ENCODE measurements at regions not wholly inside any gene's neighbourhood (a gene's known extent, or its start where the extent isn't known, plus 50 kb on each side); places are given as distances from the start of the nearest gene placed in this dataset.

- FAIRE-seq, result peak; percentile 72
- H3K4me3 ChIP-seq (ENCODE audit: low read depth, low read length), result no peak overlapping the region
- TF ChIP-seq CTCF (IDR thresholded peaks at IDR 0.05; ENCODE audit: insufficient read depth, low read length, severe bottlenecking), result peak; percentile 61
- peak; percentile 83 for DNase-seq (ENCODE audit: low read depth)
- H3K36me3 ChIP-seq (ENCODE audit: control insufficient read depth, insufficient read depth, low read length), result no peaks in the 10 kb centered on the region
- H3K27me3 ChIP-seq (ENCODE audit: control insufficient read depth, insufficient read depth, low read length), result no peaks in the 10 kb centered on the region
These were observed 198.7 kb upstream of the EEA1 start for GRCh38 chr12:93127582-93128331.

- no peak for DNase-seq (ENCODE audit: low read depth)
- H3K36me3 ChIP-seq (ENCODE audit: control insufficient read depth, insufficient read depth, low read length), result no peaks in the 10 kb centered on the region
- H3K4me3 ChIP-seq (ENCODE audit: low read depth, low read length), result no peak overlapping the region
- H3K27me3 ChIP-seq (ENCODE audit: control insufficient read depth, insufficient read depth, low read length), result no peaks in the 10 kb centered on the region
- FAIRE-seq, result no peak
- TF ChIP-seq CTCF (IDR thresholded peaks at IDR 0.05; ENCODE audit: insufficient read depth, low read length, severe bottlenecking), result no peak
These were observed 199.2 kb upstream of the EEA1 start for GRCh38 chr12:93128332-93128707.

- no peak for TF ChIP-seq CTCF (IDR thresholded peaks at IDR 0.05; ENCODE audit: insufficient read depth, low read length, severe bottlenecking)
- Histone ChIP-seq H3K36me3 (ENCODE audit: control insufficient read depth, insufficient read depth, low read length) (no peaks in the 10 kb centered on the region), H3K4me3 (ENCODE audit: low read depth, low read length) (no peak overlapping the region), H3K27me3 (ENCODE audit: control insufficient read depth, insufficient read depth, low read length) (no peaks in the 10 kb centered on the region)
- no peak for FAIRE-seq
- no peak for DNase-seq (ENCODE audit: low read depth)
These were observed 201.4 kb upstream of the EEA1 start for GRCh38 chr12:93130366-93131054.

- DNase-seq (ENCODE audit: low read depth), result no peak
- H3K4me3 ChIP-seq (ENCODE audit: low read depth, low read length), result no peak overlapping the region
- no peaks in the 10 kb centered on the region for H3K27me3 ChIP-seq (ENCODE audit: control insufficient read depth, insufficient read depth, low read length)
- no peak for TF ChIP-seq CTCF (IDR thresholded peaks at IDR 0.05; ENCODE audit: insufficient read depth, low read length, severe bottlenecking)
- no peak for FAIRE-seq
- H3K36me3 ChIP-seq (ENCODE audit: control insufficient read depth, insufficient read depth, low read length), result no peaks in the 10 kb centered on the region
These were observed 204.3 kb upstream of the EEA1 start for GRCh38 chr12:93133361-93133760.

GRCh38 chr12:93134175-93134890, 205.2 kb upstream of the EEA1 start:
- no peak for FAIRE-seq

More at GRCh38 chr12:93134175-93134890, 205.2 kb upstream of the EEA1 start:
- H3K36me3 ChIP-seq (ENCODE audit: control insufficient read depth, insufficient read depth, low read length), result no peaks in the 10 kb centered on the region
- H3K27me3 ChIP-seq (ENCODE audit: control insufficient read depth, insufficient read depth, low read length), result no peaks in the 10 kb centered on the region
- no peak for DNase-seq (ENCODE audit: low read depth)
- no peak overlapping the region for H3K4me3 ChIP-seq (ENCODE audit: low read depth, low read length)
- TF ChIP-seq CTCF (IDR thresholded peaks at IDR 0.05; ENCODE audit: insufficient read depth, low read length, severe bottlenecking), result no peak
